ENCODE measurements at regions not wholly inside any gene's neighbourhood (a gene's known extent, or its start where the extent isn't known, plus 50 kb on each side); places are given as distances from the start of the nearest gene placed in this dataset.

DNA sequence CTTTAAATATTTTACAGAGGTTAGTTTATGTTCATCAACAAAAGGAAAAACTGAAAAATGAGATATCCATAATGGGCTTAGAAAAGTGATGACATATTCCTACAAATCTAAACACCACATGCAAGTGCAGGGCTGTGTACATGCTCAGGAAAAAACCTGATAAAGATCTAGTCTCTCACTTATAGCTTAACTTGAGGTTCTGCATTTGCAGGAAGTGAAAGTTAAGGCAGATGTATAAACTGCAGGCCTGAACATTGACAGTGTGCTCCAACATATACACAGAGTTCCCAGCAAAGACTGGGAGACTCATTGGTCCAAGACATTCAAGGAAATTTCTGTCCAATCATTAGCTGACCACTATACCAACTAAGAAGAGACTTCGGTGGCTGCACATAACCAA lies 63.8 kb upstream of the RET start:
- TF ChIP-seq, protein P1, sequence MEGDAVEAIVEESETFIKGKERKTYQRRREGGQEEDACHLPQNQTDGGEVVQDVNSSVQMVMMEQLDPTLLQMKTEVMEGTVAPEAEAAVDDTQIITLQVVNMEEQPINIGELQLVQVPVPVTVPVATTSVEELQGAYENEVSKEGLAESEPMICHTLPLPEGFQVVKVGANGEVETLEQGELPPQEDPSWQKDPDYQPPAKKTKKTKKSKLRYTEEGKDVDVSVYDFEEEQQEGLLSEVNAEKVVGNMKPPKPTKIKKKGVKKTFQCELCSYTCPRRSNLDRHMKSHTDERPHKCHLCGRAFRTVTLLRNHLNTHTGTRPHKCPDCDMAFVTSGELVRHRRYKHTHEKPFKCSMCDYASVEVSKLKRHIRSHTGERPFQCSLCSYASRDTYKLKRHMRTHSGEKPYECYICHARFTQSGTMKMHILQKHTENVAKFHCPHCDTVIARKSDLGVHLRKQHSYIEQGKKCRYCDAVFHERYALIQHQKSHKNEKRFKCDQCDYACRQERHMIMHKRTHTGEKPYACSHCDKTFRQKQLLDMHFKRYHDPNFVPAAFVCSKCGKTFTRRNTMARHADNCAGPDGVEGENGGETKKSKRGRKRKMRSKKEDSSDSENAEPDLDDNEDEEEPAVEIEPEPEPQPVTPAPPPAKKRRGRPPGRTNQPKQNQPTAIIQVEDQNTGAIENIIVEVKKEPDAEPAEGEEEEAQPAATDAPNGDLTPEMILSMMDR (conservative IDR thresholded peaks at IDR 0.05; ENCODE audit: low read length): no peak
- no peak for TF ChIP-seq EZH2phosphoT487 (IDR thresholded peaks at IDR 0.05; ENCODE audit: borderline replicate concordance, low read depth, low read length)

Data from OCI-LY7 (cell line).